ENCODE measurements at regions not wholly inside any gene's neighbourhood (a gene's known extent, or its start where the extent isn't known, plus 50 kb on each side); places are given as distances from the start of the nearest gene placed in this dataset.

GRCh38 chr7:47088329-47089067, 493.4 kb downstream of the TNS3 start:
- BruUV-seq (replicated peaks): no TSS peak
- H3K9me3 Mint-ChIP-seq (ENCODE audit: low read depth, unreplicated experiment): no peaks in the 10 kb centered on the region
- H3K27me3 Mint-ChIP-seq (ENCODE audit: unreplicated experiment): no peaks in the 10 kb centered on the region
- no peak overlapping the region for H3K4me3 Mint-ChIP-seq (ENCODE audit: low read depth, unreplicated experiment)
- H3K4me1 Mint-ChIP-seq (ENCODE audit: low read depth, unreplicated experiment): no peaks in the 10 kb centered on the region
- DNase-seq: peak; percentile 77
- H3K27ac Mint-ChIP-seq (ENCODE audit: unreplicated experiment): no peak overlapping the region
- CTCF ChIA-PET: interaction anchor here (0.7 to 1.7 kb wide), 6 partner anchors 393 to 1171 kb away, joined by 3 to 10 read pairs (median 6); no protein-coding TSS in a partner anchor
- TF ChIP-seq CTCF (IDR thresholded peaks at IDR 0.05; ENCODE audit: unreplicated experiment): peak; percentile 98
- no peaks in the 10 kb centered on the region for H3K36me3 Mint-ChIP-seq (ENCODE audit: insufficient read depth, unreplicated experiment)
- intact Hi-C loops (cut with micrococcal nuclease; ENCODE audit: unreplicated experiment): loop anchor here (2.0 to 5.0 kb wide), 12 partner anchors 94 to 728 kb away; no protein-coding TSS in a partner anchor

- DNase-seq: no peak
- CTCF ChIA-PET: interaction anchor here (0.7 to 1.7 kb wide), 5 partner anchors 392 to 1170 kb away, joined by 3 to 10 read pairs (median 5); no protein-coding TSS in a partner anchor
- no TSS peak for BruUV-seq (replicated peaks)
- no peaks in the 10 kb centered on the region for H3K27me3 Mint-ChIP-seq (ENCODE audit: unreplicated experiment)
- H3K27ac Mint-ChIP-seq (ENCODE audit: unreplicated experiment): no peak overlapping the region
- no peak overlapping the region for H3K4me3 Mint-ChIP-seq (ENCODE audit: low read depth, unreplicated experiment)
- H3K36me3 Mint-ChIP-seq (ENCODE audit: insufficient read depth, unreplicated experiment): no peaks in the 10 kb centered on the region
- intact Hi-C loops (cut with micrococcal nuclease; ENCODE audit: unreplicated experiment): loop anchor here (2.0 to 5.0 kb wide), 12 partner anchors 94 to 727 kb away; no protein-coding TSS in a partner anchor
- H3K9me3 Mint-ChIP-seq (ENCODE audit: low read depth, unreplicated experiment): no peaks in the 10 kb centered on the region
- TF ChIP-seq CTCF (IDR thresholded peaks at IDR 0.05; ENCODE audit: unreplicated experiment): no peak
- no peaks in the 10 kb centered on the region for H3K4me1 Mint-ChIP-seq (ENCODE audit: low read depth, unreplicated experiment)
These were observed 494.0 kb downstream of the TNS3 start for GRCh38 chr7:47087866-47088265.

- no peaks in the 10 kb centered on the region for H3K9me3 Mint-ChIP-seq (ENCODE audit: low read depth, unreplicated experiment)
- H3K36me3 Mint-ChIP-seq (ENCODE audit: insufficient read depth, unreplicated experiment): no peaks in the 10 kb centered on the region
- H3K4me1 Mint-ChIP-seq (ENCODE audit: low read depth, unreplicated experiment): no peaks in the 10 kb centered on the region
These were observed 496.2 kb downstream of the TNS3 start for GRCh38 chr7:47085491-47086275.

More at GRCh38 chr7:47085491-47086275, 496.2 kb downstream of the TNS3 start:
- CTCF ChIA-PET: no interaction called here
- intact Hi-C loops (cut with micrococcal nuclease; ENCODE audit: unreplicated experiment): loop anchor here (5.0 kb wide), 8 partner anchors 97 to 598 kb away; no protein-coding TSS in a partner anchor
- Mint-ChIP-seq H3K27ac (ENCODE audit: unreplicated experiment) (no peak overlapping the region), H3K27me3 (ENCODE audit: unreplicated experiment) (no peaks in the 10 kb centered on the region), H3K4me3 (ENCODE audit: low read depth, unreplicated experiment) (no peak overlapping the region)
- no peak for TF ChIP-seq CTCF (IDR thresholded peaks at IDR 0.05; ENCODE audit: unreplicated experiment)
- DNase-seq: no peak
- BruUV-seq (replicated peaks): no TSS peak

Measured in Calu3 (cell line).